IMR-90 (cell line): ENCODE measurements at regions not wholly inside any gene's neighbourhood (a gene's known extent, or its start where the extent isn't known, plus 50 kb on each side); places are given as distances from the start of the nearest gene placed in this dataset.

Experiments used
- ATAC-seq: fragments of 200-7000 bp; cut with Tn5 transposase; 2 replicates; pipeline ENCODE4 v1.9.1; 2020; ENCODE audit warnings: low read depth, mild to moderate bottlenecking, moderate library complexity
- BruUV-seq: library from RNA; stranded (reverse); fragments of 400-500 nt; replicated peaks from 2 replicates; lab custom pipeline; 2021; lab: Mats Ljungman, UMichigan
- CTCF ChIA-PET: fragments of 300-600 bp; formaldehyde crosslinking; extraction: SDS; loops from one replicate; lab custom pipeline; 2021; ENCODE audit warnings: antibody characterized with exemption; lab: Yijun Ruan, JAX
- POLR2A ChIA-PET: fragments of 300-600 bp; sonication (Branson Sonifier 250); formaldehyde crosslinking; loops from one replicate; lab custom pipeline; 2022; ENCODE audit warnings: antibody characterized with exemption; ENCODE audit not compliant: unreplicated experiment; lab: Charles Lee
- DNase-seq: peaks from one replicate; pipeline ENCODE4 v3.0.0; 2013
- H2AFZ ChIP-seq: replicated peaks from 2 replicates; pipeline ENCODE3; 2013; ENCODE audit warnings: low read length, mild to moderate bottlenecking; ENCODE audit not compliant: poor library complexity
- H2AK5ac ChIP-seq: 2 replicates; pipeline ENCODE4 v1.6.1; 2013; ENCODE audit warnings: low read depth, low read length, inconsistent platforms
- H2AK9ac ChIP-seq: replicated peaks from 2 replicates; pipeline ENCODE3; 2013; ENCODE audit warnings: mild to moderate bottlenecking, low read depth, low read length, moderate library complexity; ENCODE audit not compliant: poor library complexity
- H2BK120ac ChIP-seq: 2 replicates; pipeline ENCODE4 v1.6.1; 2013; ENCODE audit warnings: low read depth, low read length, inconsistent platforms
- H2BK15ac ChIP-seq: 3 replicates; pipeline ENCODE4 v1.6.1; 2013; ENCODE audit warnings: low read depth, low read length, inconsistent platforms
- H2BK20ac ChIP-seq: 2 replicates; pipeline ENCODE4 v1.6.1; 2013; ENCODE audit warnings: low read depth, mild to moderate bottlenecking, inconsistent platforms, low read length, moderate library complexity
- H2BK5ac ChIP-seq: 2 replicates; pipeline ENCODE4 v1.6.1; 2013; ENCODE audit warnings: mild to moderate bottlenecking, low read depth, low read length, inconsistent platforms; ENCODE audit not compliant: poor library complexity, severe bottlenecking
- H3K14ac ChIP-seq: replicated peaks from 2 replicates; pipeline ENCODE4 v1.6.1; 2013; ENCODE audit warnings: low read depth, low read length, inconsistent platforms
- H3K18ac ChIP-seq: 2 replicates; pipeline ENCODE4 v1.6.1; 2013; ENCODE audit warnings: low read depth, low read length, control low read depth
- H3K23ac ChIP-seq: 2 replicates; pipeline ENCODE4 v1.6.1; 2013; ENCODE audit warnings: low read depth, low read length, inconsistent platforms
- H3K27ac ChIP-seq: 2 replicates; pipeline ENCODE4 v1.5.1; 2013; ENCODE audit warnings: mild to moderate bottlenecking, control low read depth, low read length; ENCODE audit not compliant: insufficient read depth
- H3K27me3 ChIP-seq: 2 replicates; pipeline ENCODE4 v1.6.1; 2013; ENCODE audit warnings: low read length; ENCODE audit not compliant: control insufficient read depth, insufficient read depth
- H3K36me3 ChIP-seq: 2 replicates; pipeline ENCODE4 v1.6.1; 2013; ENCODE audit warnings: low read length, mixed read lengths; ENCODE audit not compliant: control insufficient read depth, insufficient read depth
- H3K4ac ChIP-seq: 2 replicates; pipeline ENCODE4 v1.6.1; 2013; ENCODE audit warnings: low read depth, low read length, inconsistent platforms
- H3K4me1 ChIP-seq: 2 replicates; pipeline ENCODE4 v1.6.1; 2013; ENCODE audit warnings: low read length, mixed read lengths; ENCODE audit not compliant: control insufficient read depth, insufficient read depth
- H3K4me2 ChIP-seq: 2 replicates; pipeline ENCODE4 v1.6.1; 2013; ENCODE audit warnings: low read depth, mild to moderate bottlenecking, control low read depth, low read length, moderate library complexity
- H3K4me3 ChIP-seq: 2 replicates; pipeline ENCODE4 v1.5.1; 2013; ENCODE audit warnings: low read depth, mild to moderate bottlenecking, control low read depth, low read length, moderate library complexity; ENCODE audit not compliant: insufficient read depth
- H3K56ac ChIP-seq: 2 replicates; pipeline ENCODE4 v1.6.1; 2013; ENCODE audit warnings: low read length, inconsistent platforms; ENCODE audit not compliant: insufficient read depth; ENCODE audit errors: extremely low read depth
- H3K79me1 ChIP-seq, 2 experiments: 2 replicates each; pipeline ENCODE4 v1.6.1; 2013; ENCODE audit warnings: low read length in 2 of 2, inconsistent platforms in 1 of 2, low read depth in 1 of 2
- H3K9ac ChIP-seq: 2 replicates; pipeline ENCODE4 v1.6.1; 2013; ENCODE audit warnings: low read depth, low read length, control low read depth
- H3K9me1 ChIP-seq: 2 replicates; pipeline ENCODE4 v1.6.1; 2013; ENCODE audit warnings: low read length, inconsistent platforms; ENCODE audit not compliant: insufficient read depth
- H3K9me3 ChIP-seq: 2 replicates; pipeline ENCODE4 v1.6.1; 2013; ENCODE audit warnings: low read length; ENCODE audit not compliant: control insufficient read depth, insufficient read depth
- H4K20me1 ChIP-seq: 2 replicates; pipeline ENCODE4 v1.6.1; 2013; ENCODE audit warnings: low read length, inconsistent platforms; ENCODE audit not compliant: insufficient read depth
- H4K5ac ChIP-seq: 2 replicates; pipeline ENCODE4 v1.6.1; 2013; ENCODE audit warnings: mild to moderate bottlenecking, low read depth, low read length, control low read depth
- H4K8ac ChIP-seq, 2 experiments: 2 replicates each; pipeline ENCODE4 v1.6.1; 2013; ENCODE audit warnings: low read depth in 2 of 2, low read length in 2 of 2, control low read depth in 1 of 2, inconsistent platforms in 1 of 2
- H4K91ac ChIP-seq: 2 replicates; pipeline ENCODE4 v1.6.1; 2013; ENCODE audit warnings: low read depth, low read length, inconsistent platforms; ENCODE audit not compliant: insufficient read depth
- BHLHE40 ChIP-seq: fragments of 150-350 bp; IDR thresholded peaks from 2 replicates; pipeline ENCODE4 v1.6.1; 2016; ENCODE audit warnings: mild to moderate bottlenecking, low read depth, low read length
- CEBPB ChIP-seq: IDR thresholded peaks from 2 replicates; pipeline ENCODE4 v1.6.1; 2012; ENCODE audit warnings: low read depth, low read length, improper control_type of control experiment
- CHD1 ChIP-seq: IDR thresholded peaks from 2 replicates; pipeline ENCODE4 v1.6.1; 2012; ENCODE audit warnings: low read depth, low read length, improper control_type of control experiment
- MAZ ChIP-seq: IDR thresholded peaks from 2 replicates; pipeline ENCODE4 v1.6.1; 2012; ENCODE audit warnings: low read depth, mild to moderate bottlenecking, low read length, improper control_type of control experiment, moderate library complexity, borderline replicate concordance
- MXI1 ChIP-seq: IDR thresholded peaks from 2 replicates; pipeline ENCODE4 v1.6.1; 2012; ENCODE audit warnings: low read depth, mild to moderate bottlenecking, low read length, moderate library complexity, borderline replicate concordance
- RAD21 ChIP-seq: IDR thresholded peaks from 2 replicates; pipeline ENCODE4 v1.6.1; 2012; ENCODE audit warnings: low read length, improper control_type of control experiment
- RCOR1 ChIP-seq: IDR thresholded peaks from 2 replicates; pipeline ENCODE4 v1.6.1; 2012; ENCODE audit warnings: mild to moderate bottlenecking, low read length, improper control_type of control experiment; ENCODE audit not compliant: insufficient replicate concordance
- WGBS, 2 experiments: methylation state at CpG; one replicate each; pipeline versions ENCODE4 v1.1.5 to v1.1.7; 2013; ENCODE audit warnings: missing lambda C conversion rate in 2 of 2; ENCODE audit not compliant: insufficient read length in 1 of 2; ENCODE audit errors: extremely low coverage in 2 of 2; 5-methylcytosine and 5-hydroxymethylcytosine counted together
- dilution Hi-C: fragments of 300-500 bp; cut with HindIII; formaldehyde crosslinking; loops from one replicate; pipeline ENCODE4 v1.14.3; 2018; ENCODE audit warnings: low sequenced_read_pairs; ENCODE audit not compliant: unreplicated experiment
- in situ Hi-C: fragments of 300-500 bp; cut with MboI; formaldehyde crosslinking; loops from 3 replicates; pipeline ENCODE4 v1.14.3; 2019; ENCODE audit warnings: low sequenced_read_pairs, inconsistent platforms, mixed read lengths
- intact Hi-C: fragments of 100-400 bp; cut with micrococcal nuclease; formaldehyde crosslinking; loops from 2 replicates; pipeline ENCODE4 v1.10.0; 2022
- TF ChIP-seq, protein P1 (sequence below): conservative IDR thresholded peaks from 2 replicates; pipeline ENCODE4 v1.5.1; 2012; ENCODE audit warnings: mild to moderate bottlenecking, low read depth, low read length, improper control_type of control experiment

DNA sequence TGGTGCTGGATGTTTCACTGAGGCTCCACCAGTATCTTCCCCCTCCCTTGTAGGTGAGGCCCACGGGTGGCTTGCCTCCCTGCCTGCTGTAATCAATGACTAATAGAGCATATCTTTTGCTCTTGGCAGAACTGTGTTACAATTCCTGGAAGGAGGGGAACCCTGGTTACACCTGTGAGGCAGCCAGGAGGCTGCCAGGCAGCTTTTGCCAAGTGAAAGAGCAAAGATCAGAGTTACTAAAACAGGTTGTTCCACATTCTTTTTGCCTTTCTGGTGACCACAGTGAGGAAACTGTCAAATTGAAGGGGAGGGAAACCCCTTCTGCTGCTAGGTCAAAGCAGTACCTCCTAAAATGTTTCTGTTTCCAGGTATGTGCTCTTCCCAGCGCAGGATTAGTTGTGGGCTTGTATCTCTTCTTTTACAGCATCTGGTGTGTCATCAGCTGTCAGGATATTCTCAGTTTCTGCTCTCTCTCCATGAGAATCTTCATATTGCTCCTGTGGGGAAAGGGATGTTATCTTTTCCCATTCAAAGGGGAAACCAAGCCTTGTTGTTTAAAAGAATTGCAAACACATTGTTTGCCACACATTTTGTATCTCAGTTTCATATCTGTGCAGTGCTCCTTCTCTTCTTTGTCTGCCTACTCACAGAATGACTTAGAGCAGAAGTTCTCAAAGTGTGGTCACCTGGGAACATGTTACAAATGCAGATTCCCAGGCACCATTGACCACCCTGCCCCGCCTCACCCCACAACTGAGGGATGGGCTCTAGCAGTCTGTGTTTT lies 137.4 kb upstream of the UMPS start:
- Histone ChIP-seq H3K9me3 (no peaks in the 10 kb centered on the region), H3K4ac (no peak overlapping the region), H3K4me2 (no peak overlapping the region), H2BK120ac (no peak overlapping the region), H3K23ac (no peak overlapping the region), H3K56ac (no peak overlapping the region), H2BK15ac (no peak overlapping the region), H2AK9ac (no peak overlapping the region), H4K20me1 (no peaks in the 10 kb centered on the region), H3K4me1 (no peaks in the 10 kb centered on the region), H2AK5ac (no peak overlapping the region), H3K9me1 (no peaks in the 10 kb centered on the region), H4K8ac (no peak overlapping the region), H3K36me3 (no peaks in the 10 kb centered on the region), H3K9ac (no peak overlapping the region), H4K5ac (no peak overlapping the region), H4K91ac (no peak overlapping the region), H3K27me3 (peaks cover 30% of the 10 kb centered on the region), H2BK20ac (no peak overlapping the region), H3K14ac (no peak overlapping the region), H3K18ac (no peak overlapping the region), H2BK5ac (no peak overlapping the region), H2AFZ (no peak overlapping the region), H3K4me3 (no peak overlapping the region), H3K79me1 (no peaks in the 10 kb centered on the region), H3K27ac (no peak overlapping the region)
- no CpG with 5 or more reads among the region's 3 CpGs for WGBS, 2 experiments
- TF ChIP-seq, protein P1, sequence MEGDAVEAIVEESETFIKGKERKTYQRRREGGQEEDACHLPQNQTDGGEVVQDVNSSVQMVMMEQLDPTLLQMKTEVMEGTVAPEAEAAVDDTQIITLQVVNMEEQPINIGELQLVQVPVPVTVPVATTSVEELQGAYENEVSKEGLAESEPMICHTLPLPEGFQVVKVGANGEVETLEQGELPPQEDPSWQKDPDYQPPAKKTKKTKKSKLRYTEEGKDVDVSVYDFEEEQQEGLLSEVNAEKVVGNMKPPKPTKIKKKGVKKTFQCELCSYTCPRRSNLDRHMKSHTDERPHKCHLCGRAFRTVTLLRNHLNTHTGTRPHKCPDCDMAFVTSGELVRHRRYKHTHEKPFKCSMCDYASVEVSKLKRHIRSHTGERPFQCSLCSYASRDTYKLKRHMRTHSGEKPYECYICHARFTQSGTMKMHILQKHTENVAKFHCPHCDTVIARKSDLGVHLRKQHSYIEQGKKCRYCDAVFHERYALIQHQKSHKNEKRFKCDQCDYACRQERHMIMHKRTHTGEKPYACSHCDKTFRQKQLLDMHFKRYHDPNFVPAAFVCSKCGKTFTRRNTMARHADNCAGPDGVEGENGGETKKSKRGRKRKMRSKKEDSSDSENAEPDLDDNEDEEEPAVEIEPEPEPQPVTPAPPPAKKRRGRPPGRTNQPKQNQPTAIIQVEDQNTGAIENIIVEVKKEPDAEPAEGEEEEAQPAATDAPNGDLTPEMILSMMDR, result no peak
- no peak for TF ChIP-seq RCOR1
- no peak for TF ChIP-seq RAD21
- TF ChIP-seq MXI1, result no peak
- TF ChIP-seq BHLHE40, result no peak
- no peak for TF ChIP-seq CEBPB
- no peak for TF ChIP-seq MAZ
- TF ChIP-seq CHD1, result no peak
- ChIA-PET CTCF (no interaction called here), POLR2A (no interaction called here)
- in situ Hi-C loops, result no loop called here
- dilution Hi-C loops, result no loop called here
- BruUV-seq, result no TSS peak
- DNase-seq, result no peak
- intact Hi-C loops, result no loop called here
- ATAC-seq, result no peak
